NOMO-1 treated with dmso at 0.1 percent for 144 hours (cell line): ENCODE measurements at regions not wholly inside any gene's neighbourhood (a gene's known extent, or its start where the extent isn't known, plus 50 kb on each side); places are given as distances from the start of the nearest gene placed in this dataset.

ENCODE experiments used
- DNase-seq: peaks from one replicate; lab custom pipeline; 2025; ENCODE audit not compliant: unreplicated experiment; lab: John Stamatoyannopoulos, UW

DNA sequence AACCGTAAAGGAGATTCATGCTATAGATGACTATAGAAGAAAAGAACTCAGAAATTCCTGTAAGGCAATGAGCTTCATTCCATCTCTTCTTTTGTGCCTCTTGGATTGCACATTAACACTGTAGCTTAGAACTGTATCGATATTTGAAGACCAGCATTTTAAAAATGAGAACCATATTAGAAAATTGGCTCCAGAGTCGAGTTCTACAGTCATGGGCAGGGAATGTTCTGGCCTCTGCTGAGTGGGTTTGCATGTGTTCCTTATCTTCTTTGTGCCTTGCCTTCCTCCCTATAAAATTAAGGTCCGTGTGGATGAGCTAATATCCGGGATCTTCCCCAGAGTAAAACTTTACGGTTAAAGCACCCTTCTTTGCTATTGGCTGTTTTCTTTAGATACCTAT, 77.4 kb upstream of the PLCL2 start:
- no peak for DNase-seq

DNA sequence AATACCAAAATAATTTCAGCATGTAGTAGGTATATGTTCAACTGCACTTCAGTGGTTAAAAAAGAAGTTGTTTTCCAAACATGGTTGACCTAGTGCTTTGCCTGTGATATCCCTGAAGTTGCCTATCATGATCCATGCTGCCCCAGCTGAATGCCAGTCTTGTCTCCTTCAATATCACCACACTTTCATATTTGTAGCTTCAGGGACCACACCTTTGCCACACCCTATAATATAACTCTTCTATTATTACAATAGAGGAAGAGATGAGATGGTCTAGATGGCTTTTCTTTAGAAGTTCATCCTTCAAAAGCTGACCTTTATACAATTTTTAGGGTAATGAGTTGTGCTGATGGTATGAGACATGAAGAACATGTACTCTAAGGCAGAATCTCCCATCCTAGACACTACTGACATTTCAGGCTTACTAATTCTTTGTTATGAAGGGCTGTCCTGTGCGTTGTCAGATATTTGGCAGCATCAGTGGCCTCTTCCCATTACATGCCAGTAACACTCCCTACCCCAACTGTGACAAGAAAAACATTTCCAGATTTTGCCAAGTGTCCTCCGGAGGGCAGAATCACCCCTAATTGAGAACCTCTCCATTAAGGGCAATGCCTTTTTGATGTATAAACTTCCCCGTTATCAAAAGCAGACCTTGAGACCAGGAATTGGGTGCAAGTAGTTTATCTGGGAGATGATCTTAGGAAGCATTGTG, 76.2 kb upstream of the PLCL2 start:
- DNase-seq, result no peak

- no peak for DNase-seq
These were observed 75.3 kb upstream of the PLCL2 start for GRCh38 chr3:16809482-16809881.

- DNase-seq, result no peak
These were observed 74.8 kb upstream of the PLCL2 start for GRCh38 chr3:16809993-16810392.

- no peak for DNase-seq
These were observed 74.0 kb upstream of the PLCL2 start for GRCh38 chr3:16810593-16811367.

GRCh38 chr3:16811950-16812349, 72.8 kb upstream of the PLCL2 start:
- no peak for DNase-seq

- DNase-seq, result no peak
These were observed 71.4 kb upstream of the PLCL2 start for GRCh38 chr3:16813336-16813735.

- no peak for DNase-seq
These were observed 68.5 kb upstream of the PLCL2 start for GRCh38 chr3:16816048-16816780.

GRCh38 chr3:16817197-16817596, 67.6 kb upstream of the PLCL2 start:
- no peak for DNase-seq

DNA sequence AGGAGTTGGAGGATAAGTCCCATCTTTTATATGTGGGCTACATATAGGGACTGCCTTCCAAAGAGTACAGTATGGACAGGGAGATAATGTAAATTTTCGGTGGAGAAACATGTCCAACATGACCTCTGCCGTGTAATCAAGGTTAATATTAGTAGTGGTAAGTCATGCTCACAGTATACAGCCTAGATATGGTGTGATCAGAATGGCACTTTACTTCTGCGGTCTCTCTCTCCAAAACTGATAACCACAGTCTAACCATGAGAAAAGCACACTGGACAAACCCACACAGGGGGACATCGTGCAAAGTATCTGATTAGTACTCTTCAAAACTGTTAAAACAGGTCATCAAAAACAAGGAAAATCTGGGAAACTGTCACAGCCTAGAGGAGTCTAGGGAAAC, 66.6 kb upstream of the PLCL2 start:
- no peak for DNase-seq

DNA sequence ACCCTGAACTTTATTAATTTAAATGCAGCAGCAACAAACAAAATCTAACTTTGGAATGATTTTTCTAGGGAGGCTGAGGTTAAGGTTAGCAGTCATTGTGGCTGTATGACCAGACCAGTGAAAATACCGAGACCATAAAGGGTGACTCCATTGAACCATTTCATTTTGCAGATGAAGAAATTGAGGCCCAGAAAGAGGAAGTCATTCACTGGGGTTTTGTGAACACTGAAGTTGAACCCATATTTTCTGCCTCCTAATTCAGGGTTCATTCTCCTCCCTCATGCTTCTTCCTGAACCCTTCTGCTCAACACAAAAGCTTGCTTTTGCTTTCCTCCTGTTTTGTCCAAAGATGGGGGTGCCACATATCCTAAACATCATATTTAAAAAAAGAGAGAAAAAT, 65.8 kb upstream of the PLCL2 start:
- no peak for DNase-seq

DNA sequence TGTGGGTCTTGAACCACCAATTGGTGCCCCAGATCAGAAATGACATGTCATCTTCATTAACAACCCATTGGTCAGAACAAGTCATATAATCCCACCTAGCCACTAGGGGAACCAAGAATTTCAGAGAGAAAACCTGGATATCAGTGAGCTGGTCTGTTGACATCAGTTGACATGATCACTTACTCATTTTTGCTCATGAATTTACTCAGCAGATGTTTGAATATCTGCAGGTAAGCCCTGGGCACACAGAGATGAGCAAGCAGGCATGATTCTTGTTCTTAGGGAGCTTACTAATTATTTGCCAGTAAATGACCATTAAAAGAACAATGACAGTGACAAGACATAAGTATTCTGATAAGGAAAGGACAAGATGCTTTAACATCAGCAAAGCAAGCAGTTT, 64.3 kb upstream of the PLCL2 start:
- DNase-seq, result no peak

DNA sequence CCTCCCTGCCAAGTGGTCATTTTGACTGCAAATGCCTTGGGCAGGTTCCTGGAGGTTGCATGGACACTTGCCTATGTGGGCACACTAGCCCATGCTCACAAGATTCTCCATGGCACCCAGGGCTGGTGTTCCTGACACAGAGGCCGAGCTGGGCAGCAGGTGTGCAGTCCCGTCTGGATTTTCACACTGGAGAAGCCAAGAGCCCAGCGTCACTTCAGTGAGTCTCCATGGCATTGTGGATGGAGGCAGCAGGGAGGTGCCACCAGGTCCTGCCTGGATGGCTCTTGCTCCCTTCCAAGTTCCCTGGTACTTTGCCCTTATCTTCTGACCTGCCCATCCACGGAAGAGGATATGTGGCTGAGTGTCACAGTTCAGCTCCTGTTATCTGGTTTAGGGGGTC, 63.7 kb upstream of the PLCL2 start:
- no peak for DNase-seq

DNA sequence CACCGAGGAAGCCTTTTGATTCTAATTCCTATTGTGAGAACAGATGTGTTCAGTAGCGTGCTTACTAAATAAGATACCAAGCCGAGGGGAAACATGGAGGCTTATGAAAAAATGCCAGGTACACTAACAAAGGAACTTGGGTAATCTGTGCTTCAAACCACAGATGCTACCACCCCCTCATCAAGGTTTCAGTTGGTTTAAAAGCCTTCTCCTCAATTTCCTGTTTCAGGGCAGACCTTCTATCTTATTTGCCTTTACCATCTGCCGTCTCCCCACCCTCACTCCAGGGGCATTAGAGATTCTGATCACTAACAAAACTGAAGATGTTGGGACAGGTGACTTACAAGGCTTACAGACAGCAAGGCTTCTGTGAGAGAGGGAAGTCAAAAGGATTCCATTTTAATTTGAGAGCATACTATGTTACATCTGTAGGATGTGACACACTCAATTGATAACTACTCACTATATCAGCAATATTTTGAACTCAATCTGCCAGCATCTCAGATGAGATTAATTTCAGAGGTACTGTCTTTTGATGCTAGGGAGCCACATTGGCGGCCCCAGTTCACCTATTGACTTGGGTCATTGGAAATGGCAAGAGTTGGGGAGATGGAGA, 60.6 kb upstream of the PLCL2 start:
- DNase-seq, result no peak

DNA sequence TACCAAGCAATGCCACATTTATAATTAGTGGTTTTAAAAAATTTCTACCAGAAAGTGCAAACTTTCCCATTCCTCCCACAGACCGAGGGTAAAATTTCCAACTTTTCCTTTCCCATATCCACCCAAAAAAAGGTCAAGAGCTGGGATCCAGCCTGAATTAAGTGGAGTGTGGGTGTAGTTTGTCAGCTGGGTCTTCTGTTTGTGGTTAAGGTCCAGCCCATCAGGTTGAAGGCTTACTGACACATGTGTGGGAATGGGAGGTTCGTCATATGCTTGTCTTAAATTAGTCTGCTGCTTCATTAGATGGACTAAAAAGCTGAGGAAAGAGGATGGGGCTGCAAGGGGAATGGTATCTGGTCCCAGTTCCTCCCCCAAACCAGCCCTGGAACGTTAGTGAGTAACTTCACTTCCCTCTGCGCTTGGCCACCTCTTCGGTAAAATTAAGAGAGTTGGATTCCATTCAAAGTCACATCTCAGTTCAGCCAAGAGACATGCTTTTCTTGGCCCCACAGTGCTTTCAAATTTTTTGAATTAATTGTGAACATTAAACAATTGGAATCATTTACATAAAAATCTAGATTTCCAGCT, 59.0 kb upstream of the PLCL2 start:
- DNase-seq, result no peak

- DNase-seq, result no peak
These were observed 55.9 kb upstream of the PLCL2 start for GRCh38 chr3:16828815-16829214.

- no peak for DNase-seq
These were observed 52.9 kb upstream of the PLCL2 start for GRCh38 chr3:16831846-16832245.

GRCh38 chr3:16834214-16834613, 50.5 kb upstream of the PLCL2 start:
- DNase-seq, result no peak

GRCh38 chr3:16834753-16835152, 50.0 kb upstream of the PLCL2 start:
- no peak for DNase-seq
